IMR-90 (cell line): ENCODE measurements at regions not wholly inside any gene's neighbourhood (a gene's known extent, or its start where the extent isn't known, plus 50 kb on each side); places are given as distances from the start of the nearest gene placed in this dataset.

Source experiments
- ATAC-seq: fragments of 200-7000 bp; cut with Tn5 transposase; 2 replicates; pipeline ENCODE4 v1.9.1; 2020; ENCODE audit warnings: low read depth, mild to moderate bottlenecking, moderate library complexity
- BruUV-seq: library from RNA; stranded (reverse); fragments of 400-500 nt; replicated peaks from 2 replicates; lab custom pipeline; 2021; lab: Mats Ljungman, UMichigan
- CTCF ChIA-PET: fragments of 300-600 bp; formaldehyde crosslinking; extraction: SDS; loops from one replicate; lab custom pipeline; 2021; ENCODE audit warnings: antibody characterized with exemption; lab: Yijun Ruan, JAX
- POLR2A ChIA-PET: fragments of 300-600 bp; sonication (Branson Sonifier 250); formaldehyde crosslinking; loops from one replicate; lab custom pipeline; 2022; ENCODE audit warnings: antibody characterized with exemption; ENCODE audit not compliant: unreplicated experiment; lab: Charles Lee
- DNase-seq: peaks from one replicate; pipeline ENCODE4 v3.0.0; 2013
- H2AFZ ChIP-seq: replicated peaks from 2 replicates; pipeline ENCODE3; 2013; ENCODE audit warnings: low read length, mild to moderate bottlenecking; ENCODE audit not compliant: poor library complexity
- H2AK5ac ChIP-seq: 2 replicates; pipeline ENCODE4 v1.6.1; 2013; ENCODE audit warnings: low read depth, low read length, inconsistent platforms
- H2AK9ac ChIP-seq: replicated peaks from 2 replicates; pipeline ENCODE3; 2013; ENCODE audit warnings: mild to moderate bottlenecking, low read depth, low read length, moderate library complexity; ENCODE audit not compliant: poor library complexity
- H2BK120ac ChIP-seq: 2 replicates; pipeline ENCODE4 v1.6.1; 2013; ENCODE audit warnings: low read depth, low read length, inconsistent platforms
- H2BK15ac ChIP-seq: 3 replicates; pipeline ENCODE4 v1.6.1; 2013; ENCODE audit warnings: low read depth, low read length, inconsistent platforms
- H2BK20ac ChIP-seq: 2 replicates; pipeline ENCODE4 v1.6.1; 2013; ENCODE audit warnings: low read depth, mild to moderate bottlenecking, inconsistent platforms, low read length, moderate library complexity
- H2BK5ac ChIP-seq: 2 replicates; pipeline ENCODE4 v1.6.1; 2013; ENCODE audit warnings: mild to moderate bottlenecking, low read depth, low read length, inconsistent platforms; ENCODE audit not compliant: poor library complexity, severe bottlenecking
- H3K14ac ChIP-seq: replicated peaks from 2 replicates; pipeline ENCODE4 v1.6.1; 2013; ENCODE audit warnings: low read depth, low read length, inconsistent platforms
- H3K18ac ChIP-seq: 2 replicates; pipeline ENCODE4 v1.6.1; 2013; ENCODE audit warnings: low read depth, low read length, control low read depth
- H3K23ac ChIP-seq: 2 replicates; pipeline ENCODE4 v1.6.1; 2013; ENCODE audit warnings: low read depth, low read length, inconsistent platforms
- H3K27ac ChIP-seq: 2 replicates; pipeline ENCODE4 v1.5.1; 2013; ENCODE audit warnings: mild to moderate bottlenecking, control low read depth, low read length; ENCODE audit not compliant: insufficient read depth
- H3K27me3 ChIP-seq: 2 replicates; pipeline ENCODE4 v1.6.1; 2013; ENCODE audit warnings: low read length; ENCODE audit not compliant: control insufficient read depth, insufficient read depth
- H3K36me3 ChIP-seq: 2 replicates; pipeline ENCODE4 v1.6.1; 2013; ENCODE audit warnings: low read length, mixed read lengths; ENCODE audit not compliant: control insufficient read depth, insufficient read depth
- H3K4ac ChIP-seq: 2 replicates; pipeline ENCODE4 v1.6.1; 2013; ENCODE audit warnings: low read depth, low read length, inconsistent platforms
- H3K4me1 ChIP-seq: 2 replicates; pipeline ENCODE4 v1.6.1; 2013; ENCODE audit warnings: low read length, mixed read lengths; ENCODE audit not compliant: control insufficient read depth, insufficient read depth
- H3K4me2 ChIP-seq: 2 replicates; pipeline ENCODE4 v1.6.1; 2013; ENCODE audit warnings: low read depth, mild to moderate bottlenecking, control low read depth, low read length, moderate library complexity
- H3K4me3 ChIP-seq: 2 replicates; pipeline ENCODE4 v1.5.1; 2013; ENCODE audit warnings: low read depth, mild to moderate bottlenecking, control low read depth, low read length, moderate library complexity; ENCODE audit not compliant: insufficient read depth
- H3K56ac ChIP-seq: 2 replicates; pipeline ENCODE4 v1.6.1; 2013; ENCODE audit warnings: low read length, inconsistent platforms; ENCODE audit not compliant: insufficient read depth; ENCODE audit errors: extremely low read depth
- H3K79me1 ChIP-seq, 2 experiments: 2 replicates each; pipeline ENCODE4 v1.6.1; 2013; ENCODE audit warnings: low read length in 2 of 2, inconsistent platforms in 1 of 2, low read depth in 1 of 2
- H3K9ac ChIP-seq: 2 replicates; pipeline ENCODE4 v1.6.1; 2013; ENCODE audit warnings: low read depth, low read length, control low read depth
- H3K9me1 ChIP-seq: 2 replicates; pipeline ENCODE4 v1.6.1; 2013; ENCODE audit warnings: low read length, inconsistent platforms; ENCODE audit not compliant: insufficient read depth
- H3K9me3 ChIP-seq: 2 replicates; pipeline ENCODE4 v1.6.1; 2013; ENCODE audit warnings: low read length; ENCODE audit not compliant: control insufficient read depth, insufficient read depth
- H4K20me1 ChIP-seq: 2 replicates; pipeline ENCODE4 v1.6.1; 2013; ENCODE audit warnings: low read length, inconsistent platforms; ENCODE audit not compliant: insufficient read depth
- H4K5ac ChIP-seq: 2 replicates; pipeline ENCODE4 v1.6.1; 2013; ENCODE audit warnings: mild to moderate bottlenecking, low read depth, low read length, control low read depth
- H4K8ac ChIP-seq, 2 experiments: 2 replicates each; pipeline ENCODE4 v1.6.1; 2013; ENCODE audit warnings: low read depth in 2 of 2, low read length in 2 of 2, control low read depth in 1 of 2, inconsistent platforms in 1 of 2
- H4K91ac ChIP-seq: 2 replicates; pipeline ENCODE4 v1.6.1; 2013; ENCODE audit warnings: low read depth, low read length, inconsistent platforms; ENCODE audit not compliant: insufficient read depth
- BHLHE40 ChIP-seq: fragments of 150-350 bp; IDR thresholded peaks from 2 replicates; pipeline ENCODE4 v1.6.1; 2016; ENCODE audit warnings: mild to moderate bottlenecking, low read depth, low read length
- CEBPB ChIP-seq: IDR thresholded peaks from 2 replicates; pipeline ENCODE4 v1.6.1; 2012; ENCODE audit warnings: low read depth, low read length, improper control_type of control experiment
- CHD1 ChIP-seq: IDR thresholded peaks from 2 replicates; pipeline ENCODE4 v1.6.1; 2012; ENCODE audit warnings: low read depth, low read length, improper control_type of control experiment
- FOS ChIP-seq: fragments of 150-350 bp; IDR thresholded peaks from 2 replicates; pipeline ENCODE4 v1.6.1; 2016; ENCODE audit warnings: low read depth, low read length
- MAFK ChIP-seq: IDR thresholded peaks from 2 replicates; pipeline ENCODE4 v1.6.1; 2012; ENCODE audit warnings: low read depth, low read length, improper control_type of control experiment
- MAZ ChIP-seq: IDR thresholded peaks from 2 replicates; pipeline ENCODE4 v1.6.1; 2012; ENCODE audit warnings: low read depth, mild to moderate bottlenecking, low read length, improper control_type of control experiment, moderate library complexity, borderline replicate concordance
- MXI1 ChIP-seq: IDR thresholded peaks from 2 replicates; pipeline ENCODE4 v1.6.1; 2012; ENCODE audit warnings: low read depth, mild to moderate bottlenecking, low read length, moderate library complexity, borderline replicate concordance
- NFE2L2 ChIP-seq: fragments of 150-350 bp; IDR thresholded peaks from 2 replicates; pipeline ENCODE4 v1.6.1; 2016; ENCODE audit warnings: low read depth, mild to moderate bottlenecking, low read length
- POLR2A ChIP-seq: IDR thresholded peaks from 2 replicates; pipeline ENCODE4 v1.6.1; 2012; ENCODE audit warnings: mild to moderate bottlenecking, low read depth, low read length
- RAD21 ChIP-seq: IDR thresholded peaks from 2 replicates; pipeline ENCODE4 v1.6.1; 2012; ENCODE audit warnings: low read length, improper control_type of control experiment
- RFX5 ChIP-seq: IDR thresholded peaks from 2 replicates; pipeline ENCODE4 v1.8.0; 2012; ENCODE audit warnings: low read depth, mild to moderate bottlenecking, low read length, moderate library complexity
- SMC3 ChIP-seq: fragments of 150-350 bp; IDR thresholded peaks from 2 replicates; pipeline ENCODE4 v1.6.1; 2016; ENCODE audit warnings: low read depth, mild to moderate bottlenecking, antibody characterized with exemption, low read length, moderate library complexity
- WGBS, 2 experiments: methylation state at CpG; one replicate each; pipeline versions ENCODE4 v1.1.5 to v1.1.7; 2013; ENCODE audit warnings: missing lambda C conversion rate in 2 of 2; ENCODE audit not compliant: insufficient read length in 1 of 2; ENCODE audit errors: extremely low coverage in 2 of 2; 5-methylcytosine and 5-hydroxymethylcytosine counted together
- dilution Hi-C: fragments of 300-500 bp; cut with HindIII; formaldehyde crosslinking; loops from one replicate; pipeline ENCODE4 v1.14.3; 2018; ENCODE audit warnings: low sequenced_read_pairs; ENCODE audit not compliant: unreplicated experiment
- in situ Hi-C: fragments of 300-500 bp; cut with MboI; formaldehyde crosslinking; loops from 3 replicates; pipeline ENCODE4 v1.14.3; 2019; ENCODE audit warnings: low sequenced_read_pairs, inconsistent platforms, mixed read lengths
- intact Hi-C: fragments of 100-400 bp; cut with micrococcal nuclease; formaldehyde crosslinking; loops from 2 replicates; pipeline ENCODE4 v1.10.0; 2022
- TF ChIP-seq, protein P1 (sequence below): conservative IDR thresholded peaks from 2 replicates; pipeline ENCODE4 v1.5.1; 2012; ENCODE audit warnings: mild to moderate bottlenecking, low read depth, low read length, improper control_type of control experiment
- TF ChIP-seq, protein P2 (sequence below): fragments of 150-350 bp; IDR thresholded peaks from 2 replicates; pipeline ENCODE4 v1.6.1; 2016; ENCODE audit warnings: low read depth, mild to moderate bottlenecking, low read length, moderate library complexity, borderline replicate concordance
- TF ChIP-seq, protein P3 (sequence below): fragments of 150-350 bp; IDR thresholded peaks from 2 replicates; pipeline ENCODE4 v1.6.1; 2017; ENCODE audit warnings: mild to moderate bottlenecking, antibody characterized with exemption, low read length, low read depth

GRCh38 chr11:26037716-26038115 lies 294.2 kb upstream of the ANO3 start:
- Histone ChIP-seq H3K9ac (no peak overlapping the region), H3K14ac (no peak overlapping the region), H3K23ac (no peak overlapping the region), H4K8ac (no peak overlapping the region), H3K4me3 (no peak overlapping the region), H3K36me3 (no peaks in the 10 kb centered on the region), H2BK15ac (no peak overlapping the region), H3K4me1 (no peaks in the 10 kb centered on the region), H2AK5ac (no peak overlapping the region), H3K27ac (no peak overlapping the region), H2AK9ac (no peak overlapping the region), H3K4me2 (no peak overlapping the region), H3K9me3 (no peaks in the 10 kb centered on the region), H2AFZ (no peak overlapping the region), H2BK5ac (no peak overlapping the region), H3K27me3 (no peaks in the 10 kb centered on the region; the same call in 1 of the 2 replicates), H3K79me1 (no peaks in the 10 kb centered on the region), H4K5ac (no peak overlapping the region), H3K4ac (no peak overlapping the region), H3K9me1 (no peaks in the 10 kb centered on the region), H4K91ac (no peak overlapping the region), H3K18ac (no peak overlapping the region), H3K56ac (no peak overlapping the region), H4K20me1 (no peaks in the 10 kb centered on the region), H2BK20ac (no peak overlapping the region), H2BK120ac (no peak overlapping the region)
- intact Hi-C loops (no loop called here), dilution Hi-C loops (no loop called here), in situ Hi-C loops (no loop called here)
- no peak for TF ChIP-seq NFE2L2
- no peak for TF ChIP-seq SMC3
- no peak for TF ChIP-seq RAD21
- no peak for TF ChIP-seq MXI1
- TF ChIP-seq, protein P1, sequence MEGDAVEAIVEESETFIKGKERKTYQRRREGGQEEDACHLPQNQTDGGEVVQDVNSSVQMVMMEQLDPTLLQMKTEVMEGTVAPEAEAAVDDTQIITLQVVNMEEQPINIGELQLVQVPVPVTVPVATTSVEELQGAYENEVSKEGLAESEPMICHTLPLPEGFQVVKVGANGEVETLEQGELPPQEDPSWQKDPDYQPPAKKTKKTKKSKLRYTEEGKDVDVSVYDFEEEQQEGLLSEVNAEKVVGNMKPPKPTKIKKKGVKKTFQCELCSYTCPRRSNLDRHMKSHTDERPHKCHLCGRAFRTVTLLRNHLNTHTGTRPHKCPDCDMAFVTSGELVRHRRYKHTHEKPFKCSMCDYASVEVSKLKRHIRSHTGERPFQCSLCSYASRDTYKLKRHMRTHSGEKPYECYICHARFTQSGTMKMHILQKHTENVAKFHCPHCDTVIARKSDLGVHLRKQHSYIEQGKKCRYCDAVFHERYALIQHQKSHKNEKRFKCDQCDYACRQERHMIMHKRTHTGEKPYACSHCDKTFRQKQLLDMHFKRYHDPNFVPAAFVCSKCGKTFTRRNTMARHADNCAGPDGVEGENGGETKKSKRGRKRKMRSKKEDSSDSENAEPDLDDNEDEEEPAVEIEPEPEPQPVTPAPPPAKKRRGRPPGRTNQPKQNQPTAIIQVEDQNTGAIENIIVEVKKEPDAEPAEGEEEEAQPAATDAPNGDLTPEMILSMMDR = no peak
- TF ChIP-seq, protein P2, sequence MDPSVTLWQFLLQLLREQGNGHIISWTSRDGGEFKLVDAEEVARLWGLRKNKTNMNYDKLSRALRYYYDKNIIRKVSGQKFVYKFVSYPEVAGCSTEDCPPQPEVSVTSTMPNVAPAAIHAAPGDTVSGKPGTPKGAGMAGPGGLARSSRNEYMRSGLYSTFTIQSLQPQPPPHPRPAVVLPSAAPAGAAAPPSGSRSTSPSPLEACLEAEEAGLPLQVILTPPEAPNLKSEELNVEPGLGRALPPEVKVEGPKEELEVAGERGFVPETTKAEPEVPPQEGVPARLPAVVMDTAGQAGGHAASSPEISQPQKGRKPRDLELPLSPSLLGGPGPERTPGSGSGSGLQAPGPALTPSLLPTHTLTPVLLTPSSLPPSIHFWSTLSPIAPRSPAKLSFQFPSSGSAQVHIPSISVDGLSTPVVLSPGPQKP = no peak
- TF ChIP-seq, protein P3, sequence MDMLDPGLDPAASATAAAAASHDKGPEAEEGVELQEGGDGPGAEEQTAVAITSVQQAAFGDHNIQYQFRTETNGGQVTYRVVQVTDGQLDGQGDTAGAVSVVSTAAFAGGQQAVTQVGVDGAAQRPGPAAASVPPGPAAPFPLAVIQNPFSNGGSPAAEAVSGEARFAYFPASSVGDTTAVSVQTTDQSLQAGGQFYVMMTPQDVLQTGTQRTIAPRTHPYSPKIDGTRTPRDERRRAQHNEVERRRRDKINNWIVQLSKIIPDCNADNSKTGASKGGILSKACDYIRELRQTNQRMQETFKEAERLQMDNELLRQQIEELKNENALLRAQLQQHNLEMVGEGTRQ = no peak
- no peak for TF ChIP-seq BHLHE40
- TF ChIP-seq FOS = no peak
- no peak for TF ChIP-seq CHD1
- TF ChIP-seq POLR2A = no peak
- TF ChIP-seq CEBPB = no peak
- no peak for TF ChIP-seq RFX5
- TF ChIP-seq MAZ = no peak
- no peak for TF ChIP-seq MAFK
- DNase-seq (no peak), ATAC-seq (no peak)
- POLR2A ChIA-PET = no interaction called here
- no TSS peak for BruUV-seq
- CTCF ChIA-PET = no interaction called here
- WGBS, 2 experiments = 100% methylated on average over 1 of the region's 2 CpGs; no CpG with 5 or more reads in 1 of the 2 experiments
